Mesenchymal stem cell (in vitro differentiated cells and primary cell): ENCODE measurements at regions not wholly inside any gene's neighbourhood (a gene's known extent, or its start where the extent isn't known, plus 50 kb on each side); places are given as distances from the start of the nearest gene placed in this dataset.

Experiments used
- DNase-seq: peaks from one replicate; pipeline ENCODE4 v3.0.0-alpha.2; 2013
- H2AFZ ChIP-seq: one replicate; pipeline ENCODE4 v1.6.1; 2013; ENCODE audit warnings: low read depth, mild to moderate bottlenecking, control low read depth, inconsistent platforms, low read length, moderate library complexity
- H2AK5ac ChIP-seq: 2 replicates; pipeline ENCODE4 v1.6.1; 2013; ENCODE audit warnings: low read length, moderate library complexity, mild to moderate bottlenecking, inconsistent platforms; ENCODE audit not compliant: severe bottlenecking
- H2BK120ac ChIP-seq: one replicate; pipeline ENCODE4 v1.6.1; 2013; ENCODE audit warnings: low read depth, mild to moderate bottlenecking, inconsistent platforms, low read length, moderate library complexity
- H2BK12ac ChIP-seq, 2 experiments: one replicate each; pipeline ENCODE4 v1.6.1; 2013; ENCODE audit warnings: inconsistent platforms in 2 of 2, low read length in 2 of 2, mild to moderate bottlenecking in 2 of 2, moderate library complexity in 2 of 2, control low read depth in 1 of 2
- H2BK15ac ChIP-seq: one replicate; pipeline ENCODE4 v1.6.1; 2013; ENCODE audit warnings: mild to moderate bottlenecking, low read depth, inconsistent platforms; ENCODE audit not compliant: poor library complexity, severe bottlenecking
- H2BK5ac ChIP-seq: 2 replicates; pipeline ENCODE4 v1.6.1; 2013; ENCODE audit warnings: low read depth, mild to moderate bottlenecking, low read length, control low read depth, inconsistent platforms; ENCODE audit not compliant: poor library complexity, severe bottlenecking
- H3K14ac ChIP-seq, 2 experiments: one replicate each; pipeline ENCODE4 v1.6.1; 2013; ENCODE audit warnings: inconsistent platforms in 2 of 2, low read length in 2 of 2, control low read depth in 1 of 2, mild to moderate bottlenecking in 1 of 2, moderate library complexity in 1 of 2
- H3K18ac ChIP-seq, 2 experiments: one replicate each; pipeline ENCODE4 v1.6.1; 2013; ENCODE audit warnings: inconsistent platforms in 2 of 2, low read length in 2 of 2, control low read depth in 1 of 2, low read depth in 1 of 2, mild to moderate bottlenecking in 1 of 2
- H3K23ac ChIP-seq, 2 experiments: one replicate each; pipeline ENCODE4 v1.6.1; 2013; ENCODE audit warnings: inconsistent platforms in 2 of 2, low read length in 2 of 2, mild to moderate bottlenecking in 2 of 2, moderate library complexity in 2 of 2, control low read depth in 1 of 2
- H3K27ac ChIP-seq: 2 replicates; pipeline ENCODE4 v1.5.1; 2013; ENCODE audit warnings: mild to moderate bottlenecking, moderate library complexity, low read length, control low read depth, inconsistent platforms; ENCODE audit not compliant: poor library complexity, severe bottlenecking
- H3K27me3 ChIP-seq, 2 experiments: 2 replicates each; pipeline versions ENCODE4 v1.6.1 to v1.7.0; 2013; ENCODE audit warnings: low read length in 2 of 2, mild to moderate bottlenecking in 2 of 2, moderate library complexity in 2 of 2, control low read depth in 1 of 2, inconsistent platforms in 1 of 2; ENCODE audit not compliant: control insufficient read depth in 1 of 2, insufficient read depth in 1 of 2
- H3K36me3 ChIP-seq, 2 experiments: 2 replicates each; pipeline versions ENCODE4 v1.6.1 to v1.7.0; 2013; ENCODE audit warnings: low read length in 2 of 2, control low read depth in 1 of 2, inconsistent platforms in 1 of 2, low read depth in 1 of 2, mild to moderate bottlenecking in 1 of 2; ENCODE audit not compliant: insufficient read depth in 2 of 2, control insufficient read depth in 1 of 2
- H3K4ac ChIP-seq, 2 experiments: one replicate each; pipeline ENCODE4 v1.6.1; 2013; ENCODE audit warnings: inconsistent platforms in 2 of 2, low read length in 2 of 2, mild to moderate bottlenecking in 2 of 2, moderate library complexity in 2 of 2, control low read depth in 1 of 2, low read depth in 1 of 2
- H3K4me1 ChIP-seq: 2 replicates; pipeline ENCODE4 v1.6.1; 2013; ENCODE audit warnings: low read depth, low read length, control low read depth; ENCODE audit not compliant: control insufficient read depth, insufficient read depth
- H3K4me2 ChIP-seq: 2 replicates; pipeline ENCODE4 v1.6.1; 2013; ENCODE audit warnings: low read length, mild to moderate bottlenecking, inconsistent platforms; ENCODE audit not compliant: poor library complexity, severe bottlenecking
- H3K4me3 ChIP-seq, 2 experiments: 2 replicates each; pipeline versions ENCODE4 v1.5.1 to v1.7.0; 2013; ENCODE audit warnings: low read length in 2 of 2, mild to moderate bottlenecking in 2 of 2, control low read depth in 1 of 2, low read depth in 1 of 2; ENCODE audit not compliant: insufficient read depth in 1 of 2
- H3K79me1 ChIP-seq: replicated peaks from 2 replicates; pipeline ENCODE4 v1.6.1; 2013; ENCODE audit warnings: mild to moderate bottlenecking, control low read depth, low read length, inconsistent platforms; ENCODE audit not compliant: poor library complexity, severe bottlenecking
- H3K9ac ChIP-seq: 2 replicates; pipeline ENCODE4 v1.7.0; 2013; ENCODE audit warnings: mild to moderate bottlenecking, low read length, moderate library complexity
- H3K9me3 ChIP-seq: 2 replicates; pipeline ENCODE4 v1.7.0; 2013; ENCODE audit warnings: mild to moderate bottlenecking, low read length; ENCODE audit not compliant: control insufficient read depth
- H4K8ac ChIP-seq: one replicate; pipeline ENCODE4 v1.6.1; 2013; ENCODE audit warnings: inconsistent platforms, mild to moderate bottlenecking, low read length, moderate library complexity
- H4K91ac ChIP-seq: one replicate; pipeline ENCODE4 v1.6.1; 2013; ENCODE audit warnings: mild to moderate bottlenecking, low read length, inconsistent platforms
- WGBS: methylation state at CpG from one replicate; pipeline ENCODE4 v1.1.7; 2013; ENCODE audit warnings: mixed read lengths; 5-methylcytosine and 5-hydroxymethylcytosine counted together

DNA sequence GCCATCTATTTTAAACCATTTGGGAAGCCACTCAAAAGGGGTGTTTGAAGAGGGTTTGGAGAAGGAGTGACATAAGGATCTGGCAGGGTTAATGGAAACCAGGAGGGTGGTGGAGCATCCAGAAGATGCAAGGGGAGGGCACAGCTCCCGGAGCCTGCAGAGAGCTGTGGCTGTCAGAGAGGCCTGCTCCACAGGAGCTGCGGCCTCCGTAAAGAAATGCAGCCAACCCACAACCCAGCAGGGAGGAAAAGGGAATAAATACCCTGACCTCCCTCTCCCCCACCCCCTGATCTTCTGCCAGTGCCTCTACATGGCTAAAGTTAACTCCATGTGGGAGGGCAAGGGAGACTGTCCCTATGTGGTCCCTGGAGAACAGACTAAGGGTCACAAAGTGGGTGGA, 567.1 kb upstream of the POU3F3 start:
- Histone ChIP-seq H3K79me1 (no peaks in the 10 kb centered on the region), H2BK15ac (no peak overlapping the region), H3K4me2 (peak overlapping the region; percentile 38), H4K91ac (no peak overlapping the region), H4K8ac (no peak overlapping the region), H3K14ac (no peak overlapping the region), H3K27ac (peak overlapping the region; percentile 76), H3K9me3 (no peaks in the 10 kb centered on the region), H3K18ac (no peak overlapping the region), H2BK12ac (no peak overlapping the region), H3K4me3 (no peak overlapping the region), H3K4me1 (peaks cover 12% of the 10 kb centered on the region), H3K9ac (no peak overlapping the region), H2BK5ac (no peak overlapping the region), H3K4ac (no peak overlapping the region), H2AK5ac (peak overlapping the region; percentile 71), H3K23ac (no peak overlapping the region), H2BK120ac (no peak overlapping the region), H3K36me3 (no peaks in the 10 kb centered on the region), H2AFZ (no peak overlapping the region), H3K27me3 (no peaks in the 10 kb centered on the region)
- DNase-seq: no peak
- 33% methylated on average over 3 of the region's 3 CpGs for WGBS

DNA sequence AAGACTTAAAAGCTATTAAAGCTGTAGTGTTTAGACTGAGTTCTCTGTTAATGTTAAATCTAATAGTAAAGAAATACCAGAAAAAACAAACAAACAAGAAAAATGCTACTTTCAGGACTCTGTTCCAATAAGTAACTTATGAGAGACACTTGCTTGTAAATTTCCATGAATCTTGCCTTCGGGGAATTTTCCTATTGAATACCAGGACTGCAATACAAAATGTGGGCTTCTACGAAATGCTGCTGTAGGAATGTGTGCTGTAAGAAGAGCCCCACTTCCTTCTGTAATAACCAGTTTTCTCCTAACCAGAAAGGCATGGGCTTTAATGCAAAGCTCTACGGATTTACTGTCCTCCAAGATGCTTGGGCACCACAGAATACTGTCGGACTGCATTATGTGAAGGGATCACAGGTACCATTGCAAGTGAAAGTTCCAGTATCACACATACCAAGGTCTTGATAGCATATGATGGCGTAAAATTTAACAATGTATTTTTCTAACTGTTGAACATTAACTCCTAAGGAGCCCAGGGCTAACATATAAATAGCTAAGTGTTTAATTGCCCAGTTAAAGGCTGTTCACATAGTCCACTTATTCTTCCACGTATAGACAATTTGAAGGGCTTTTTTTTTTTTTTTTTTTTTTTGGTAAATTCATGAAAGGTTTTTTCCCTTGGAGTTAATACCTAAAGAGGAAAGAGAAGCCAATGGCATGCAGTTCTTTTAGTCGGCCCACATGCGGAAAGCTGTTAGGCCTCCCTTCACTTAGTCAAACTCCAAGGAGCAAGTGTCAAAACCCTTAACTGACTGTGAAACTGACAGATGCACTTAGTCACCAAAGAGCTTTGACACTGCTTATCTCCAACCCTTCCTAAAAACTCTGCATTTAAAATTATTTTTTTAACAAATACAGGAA, 564.0 kb upstream of the POU3F3 start:
- Histone ChIP-seq H3K4me3 (no peak overlapping the region), H3K27ac (peak overlapping the region; percentile 98), H3K27me3 (no peaks in the 10 kb centered on the region), H2BK15ac (no peak overlapping the region), H3K4ac (no peak overlapping the region), H3K4me1 (peaks cover 10% of the 10 kb centered on the region), H2BK12ac (no peak overlapping the region), H3K23ac (no peak overlapping the region), H4K91ac (no peak overlapping the region), H2BK120ac (no peak overlapping the region), H4K8ac (no peak overlapping the region), H2BK5ac (peak overlapping the region; percentile 67), H3K18ac (no peak overlapping the region), H2AK5ac (no peak overlapping the region), H3K9ac (no peak overlapping the region), H3K14ac (no peak overlapping the region), H3K79me1 (no peaks in the 10 kb centered on the region), H2AFZ (no peak overlapping the region), H3K4me2 (peak overlapping the region; percentile 60), H3K9me3 (no peaks in the 10 kb centered on the region), H3K36me3 (no peaks in the 10 kb centered on the region)
- no peak for DNase-seq
- WGBS: 74% methylated on average over 6 of the region's 8 CpGs

DNA sequence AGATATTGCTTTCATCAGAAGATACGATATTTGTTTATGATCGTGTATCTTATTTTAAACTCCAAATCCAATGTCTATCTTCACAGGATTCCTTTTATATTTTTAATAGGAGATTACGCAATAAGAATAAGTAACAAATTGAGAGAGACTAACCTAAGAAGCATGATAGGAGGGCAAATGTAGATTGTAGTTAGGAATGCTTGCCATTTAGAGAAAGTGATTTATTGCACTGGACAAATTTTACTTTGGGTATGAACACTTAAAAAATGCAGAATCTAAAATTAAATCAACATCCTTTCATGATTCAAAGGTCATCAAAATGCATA, 563.4 kb upstream of the POU3F3 start:
- H2BK15ac ChIP-seq: no peak overlapping the region
- no peak overlapping the region for H3K18ac ChIP-seq
- H3K23ac ChIP-seq: no peak overlapping the region
- H4K91ac ChIP-seq: no peak overlapping the region
- H2BK120ac ChIP-seq: no peak overlapping the region
- H3K9ac ChIP-seq: no peak overlapping the region
- no peak for DNase-seq
- 100% methylated on average over 1 of the region's 3 CpGs for WGBS
- H4K8ac ChIP-seq: no peak overlapping the region
- no peak overlapping the region for H2BK12ac ChIP-seq
- H2AK5ac ChIP-seq: no peak overlapping the region
- peak overlapping the region; percentile 7 for H3K4me2 ChIP-seq
- H2BK5ac ChIP-seq: no peak overlapping the region
- no peaks in the 10 kb centered on the region for H3K36me3 ChIP-seq
- H2AFZ ChIP-seq: no peak overlapping the region
- peaks cover 7% of the 10 kb centered on the region for H3K4me1 ChIP-seq
- H3K9me3 ChIP-seq: no peaks in the 10 kb centered on the region
- no peaks in the 10 kb centered on the region for H3K79me1 ChIP-seq
- H3K27ac ChIP-seq: peak overlapping the region; percentile 98
- H3K27me3 ChIP-seq: no peaks in the 10 kb centered on the region
- H3K14ac ChIP-seq: no peak overlapping the region
- H3K4ac ChIP-seq: no peak overlapping the region
- no peak overlapping the region for H3K4me3 ChIP-seq

- H2AK5ac ChIP-seq: no peak overlapping the region
- H3K27ac ChIP-seq: no peak overlapping the region
- H3K4ac ChIP-seq: no peak overlapping the region
- H3K4me3 ChIP-seq: no peak overlapping the region
- H3K18ac ChIP-seq: no peak overlapping the region
- peaks cover 1% of the 10 kb centered on the region for H3K4me1 ChIP-seq
- H3K9me3 ChIP-seq: peaks cover 5% of the 10 kb centered on the region
- no peak overlapping the region for H2BK5ac ChIP-seq
- no peak overlapping the region for H2BK12ac ChIP-seq
- H4K8ac ChIP-seq: no peak overlapping the region
- no peak overlapping the region for H3K14ac ChIP-seq
- no peaks in the 10 kb centered on the region for H3K27me3 ChIP-seq
- H2AFZ ChIP-seq: no peak overlapping the region
- H3K9ac ChIP-seq: no peak overlapping the region
- no peaks in the 10 kb centered on the region for H3K79me1 ChIP-seq
- no peak overlapping the region for H4K91ac ChIP-seq
- 17% methylated on average over 3 of the region's 4 CpGs for WGBS
- no peak overlapping the region for H3K23ac ChIP-seq
- H3K4me2 ChIP-seq: no peak overlapping the region
- H3K36me3 ChIP-seq: no peaks in the 10 kb centered on the region
- no peak for DNase-seq
- H2BK15ac ChIP-seq: no peak overlapping the region
- no peak overlapping the region for H2BK120ac ChIP-seq
These were observed 541.2 kb upstream of the POU3F3 start for GRCh38 chr2:104312684-104313083.
